ENCODE measurements at regions not wholly inside any gene's neighbourhood (a gene's known extent, or its start where the extent isn't known, plus 50 kb on each side); places are given as distances from the start of the nearest gene placed in this dataset.

DNA sequence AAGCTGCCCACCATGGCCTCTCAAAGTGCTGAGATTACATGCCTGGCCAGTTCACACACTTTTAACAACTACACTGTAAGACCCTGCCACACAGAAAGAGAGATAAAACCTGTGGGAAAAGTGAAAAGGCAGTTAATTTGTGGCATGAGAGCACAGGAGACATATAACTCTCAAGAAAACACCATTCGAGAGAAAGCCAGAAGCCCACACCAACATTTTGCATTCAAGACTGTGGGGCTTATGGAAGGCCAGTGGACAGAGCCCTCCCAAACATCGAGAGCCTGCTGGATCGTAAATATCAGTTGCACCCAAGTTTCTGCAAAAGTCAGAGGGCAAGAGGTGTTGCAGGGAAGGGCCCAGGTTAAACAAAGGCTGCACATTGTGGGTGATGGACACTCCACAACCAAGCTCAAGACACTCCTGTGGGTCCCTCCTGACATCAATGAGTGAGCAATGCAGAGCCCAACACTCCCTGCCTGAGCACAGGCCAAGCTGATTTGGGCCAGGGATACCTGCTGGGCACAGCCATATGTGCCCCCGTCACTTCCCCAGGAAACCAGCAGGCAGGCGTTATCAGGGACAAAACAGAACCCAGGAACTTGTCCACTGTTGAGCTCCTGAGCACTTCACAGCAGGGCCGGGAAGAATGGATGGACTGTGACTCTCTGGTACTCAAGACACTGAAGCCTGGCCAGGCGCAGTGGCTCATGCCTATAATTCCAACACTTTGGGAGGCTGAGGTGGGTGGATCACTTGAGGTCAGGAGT lies 114.4 kb downstream of the ZFP36L2 start:
- FAIRE-seq = no peak
- no peak for DNase-seq (ENCODE audit: extremely low spot score, insufficient read length, low read depth)

- DNase-seq (ENCODE audit: extremely low spot score, insufficient read length, low read depth) = no peak
- no peak for FAIRE-seq
These were observed 115.9 kb downstream of the ZFP36L2 start for GRCh38 chr2:43110442-43110871.

GRCh38 chr2:43109261-43109743 lies 117.1 kb downstream of the ZFP36L2 start:
- DNase-seq (ENCODE audit: extremely low spot score, insufficient read length, low read depth) (no peak), FAIRE-seq (no peak)

GRCh38 chr2:43107679-43108078 lies 118.7 kb downstream of the ZFP36L2 start:
- DNase-seq (ENCODE audit: extremely low spot score, insufficient read length, low read depth) = no peak
- FAIRE-seq = no peak

GRCh38 chr2:43106559-43107527 lies 119.6 kb downstream of the ZFP36L2 start:
- DNase-seq (ENCODE audit: extremely low spot score, insufficient read length, low read depth) (no peak), FAIRE-seq (no peak)

- DNase-seq (ENCODE audit: extremely low spot score, insufficient read length, low read depth) = peak; percentile 50
- FAIRE-seq = peak; percentile 70
These were observed 120.5 kb downstream of the ZFP36L2 start for GRCh38 chr2:43105586-43106558.

DNA sequence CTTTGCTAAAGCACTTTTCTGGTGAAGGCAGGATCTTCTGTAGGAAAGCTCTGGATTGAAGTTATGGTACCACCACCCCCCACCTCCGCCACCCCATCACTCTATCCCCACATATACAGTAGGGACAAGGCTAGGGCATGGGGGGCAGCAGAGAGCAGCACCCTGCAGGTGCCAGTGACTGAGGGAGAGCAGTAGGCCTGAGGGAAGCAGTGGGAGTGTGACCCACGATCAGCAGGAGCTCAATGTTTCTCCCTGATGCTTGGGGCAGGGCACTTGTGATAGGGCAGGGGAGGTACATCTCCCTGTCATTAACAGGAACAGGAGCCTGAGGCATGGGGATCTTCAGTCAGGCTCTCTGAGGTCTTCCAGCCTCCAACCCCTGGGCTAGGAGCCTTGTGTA lies 121.6 kb downstream of the ZFP36L2 start:
- FAIRE-seq (no peak), DNase-seq (ENCODE audit: extremely low spot score, insufficient read length, low read depth) (no peak)

DNA sequence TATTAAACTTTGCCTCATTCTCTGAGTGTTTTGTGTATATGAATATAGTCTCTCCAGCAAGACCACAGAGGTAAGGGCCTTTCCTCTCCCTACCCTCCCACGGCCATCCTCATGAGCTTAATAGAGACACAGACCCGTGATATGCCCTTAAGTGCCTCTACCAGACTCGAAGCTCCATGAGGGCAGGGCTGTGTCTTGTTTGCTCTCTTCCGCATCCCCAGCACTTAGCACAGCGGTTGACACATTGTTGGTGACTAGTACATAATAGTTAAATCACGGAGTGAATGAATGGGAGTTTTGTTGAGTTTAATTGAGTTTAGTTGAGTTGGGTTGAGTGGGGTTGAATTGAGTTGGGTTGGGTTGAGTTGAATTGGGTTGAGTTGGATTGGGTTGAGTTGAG lies 122.3 kb downstream of the ZFP36L2 start:
- no peak for DNase-seq (ENCODE audit: extremely low spot score, insufficient read length, low read depth)
- FAIRE-seq = no peak

- DNase-seq (ENCODE audit: extremely low spot score, insufficient read length, low read depth) = no peak
- no peak for FAIRE-seq
These were observed 123.4 kb downstream of the ZFP36L2 start for GRCh38 chr2:43103093-43103404.

GRCh38 chr2:43102366-43103092 lies 123.9 kb downstream of the ZFP36L2 start:
- FAIRE-seq (no peak), DNase-seq (ENCODE audit: extremely low spot score, insufficient read length, low read depth) (no peak)

DNA sequence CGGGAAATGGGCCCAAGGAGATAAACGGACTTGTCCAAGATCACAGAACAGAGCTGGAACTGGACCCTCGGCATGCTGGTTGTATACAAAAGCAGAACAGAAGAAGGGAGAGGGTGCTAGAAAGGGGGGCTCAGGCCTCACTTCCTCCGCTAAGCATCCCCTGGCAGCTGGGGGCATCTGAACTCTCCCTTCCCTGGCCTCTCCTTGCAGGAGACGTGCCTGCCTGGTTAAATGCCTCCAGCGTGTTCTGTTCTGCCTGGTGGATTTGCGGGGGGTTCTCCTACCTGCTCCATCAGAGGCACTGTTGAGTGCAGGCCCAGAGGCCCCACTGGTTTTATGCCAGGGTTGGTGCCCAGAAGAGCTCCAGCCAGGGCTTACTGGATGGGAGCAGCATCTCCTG lies 124.7 kb downstream of the ZFP36L2 start:
- FAIRE-seq (no peak), DNase-seq (ENCODE audit: extremely low spot score, insufficient read length, low read depth) (no peak)

- DNase-seq (ENCODE audit: extremely low spot score, insufficient read length, low read depth) (no peak), FAIRE-seq (no peak)
These were observed 125.3 kb downstream of the ZFP36L2 start for GRCh38 chr2:43100883-43101662.

DNA sequence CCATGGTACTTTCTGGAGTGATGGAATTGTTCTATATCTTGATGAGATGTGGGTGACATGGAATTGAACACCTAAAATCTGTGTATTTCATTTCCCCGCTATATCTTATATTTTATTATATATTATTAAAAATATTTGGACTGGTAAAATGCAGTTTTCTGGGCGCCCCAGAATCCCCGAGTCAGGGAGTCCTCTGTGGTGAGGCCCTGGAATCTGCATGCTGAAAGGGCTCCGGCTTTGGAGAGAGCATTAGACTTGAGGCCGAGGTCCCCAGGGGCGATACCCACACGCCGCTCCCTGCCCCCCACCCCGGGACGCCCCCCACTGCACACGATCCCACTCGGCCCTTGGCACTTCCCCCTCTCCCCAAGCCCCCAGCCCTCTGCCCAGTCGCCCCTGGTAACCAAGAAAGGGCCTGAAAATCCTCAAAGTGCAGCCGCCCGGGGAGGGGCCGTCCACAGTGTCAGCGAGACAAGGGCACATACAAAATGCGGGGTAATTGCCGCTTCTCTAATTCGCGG lies 126.0 kb downstream of the ZFP36L2 start:
- DNase-seq (ENCODE audit: extremely low spot score, insufficient read length, low read depth) (no peak), FAIRE-seq (no peak)

DNA sequence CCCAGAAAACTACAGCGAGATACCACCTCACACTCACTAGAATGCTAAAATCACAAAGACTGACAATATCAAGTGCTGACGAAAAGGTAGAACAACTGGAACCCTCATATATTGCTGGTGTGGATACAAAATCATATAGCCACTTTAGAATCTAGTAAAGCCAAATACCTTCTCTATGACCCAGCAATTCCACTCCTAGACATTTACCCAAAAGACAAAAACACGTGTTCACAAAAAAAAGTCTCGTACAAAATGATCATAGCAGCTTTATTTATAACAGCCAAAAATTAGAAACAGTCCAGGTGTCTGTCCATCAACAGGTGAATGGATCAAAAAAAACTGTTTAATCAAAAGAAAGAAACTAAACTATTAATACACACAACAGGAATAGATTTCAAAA lies 126.6 kb downstream of the ZFP36L2 start:
- DNase-seq (ENCODE audit: extremely low spot score, insufficient read length, low read depth) (no peak), FAIRE-seq (no peak)

GRCh38 chr2:43098539-43098938 lies 127.9 kb downstream of the ZFP36L2 start:
- FAIRE-seq = no peak

DNA sequence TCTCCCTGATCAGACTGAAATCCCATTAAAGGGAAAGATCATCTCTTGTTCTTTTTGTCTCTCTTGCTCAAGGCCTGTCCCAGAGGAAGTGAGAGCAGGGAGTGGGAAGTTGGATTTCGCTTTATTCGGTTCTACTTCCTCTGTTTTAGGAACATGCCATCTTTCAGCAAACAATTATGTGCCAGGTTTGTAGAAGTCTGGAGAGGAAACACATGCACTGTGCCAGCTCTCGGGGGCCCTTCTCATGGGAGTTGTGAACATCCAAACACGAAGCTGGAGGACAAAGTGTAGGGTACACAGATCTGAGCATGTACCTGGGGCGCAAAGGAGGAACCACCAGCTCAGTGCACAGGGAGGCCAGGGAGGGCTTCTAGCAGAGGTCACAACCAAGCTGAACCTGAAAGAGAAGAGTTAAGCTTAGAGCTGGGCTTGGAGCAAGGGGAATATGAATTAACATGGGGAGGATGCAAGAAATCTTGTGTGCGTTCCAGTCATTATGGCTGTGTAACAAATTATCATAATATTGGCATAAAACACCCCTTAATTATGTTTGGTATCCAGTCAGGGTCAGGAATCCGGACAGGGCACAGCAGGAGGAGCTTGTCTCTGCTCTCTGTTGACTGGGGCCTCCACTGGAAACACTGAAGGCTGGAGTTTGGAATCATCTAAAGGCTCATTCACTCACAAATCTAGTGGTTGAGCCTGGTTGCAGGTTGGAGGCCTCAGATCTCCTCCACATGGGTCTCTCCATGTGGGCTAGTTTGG lies 128.6 kb downstream of the ZFP36L2 start:
- DNase-seq (ENCODE audit: extremely low spot score, insufficient read length, low read depth) (no peak), FAIRE-seq (no peak)

More at GRCh38 chr2:43098539-43098938, 127.9 kb downstream of the ZFP36L2 start:
- no peak for DNase-seq (ENCODE audit: extremely low spot score, insufficient read length, low read depth)

DNA sequence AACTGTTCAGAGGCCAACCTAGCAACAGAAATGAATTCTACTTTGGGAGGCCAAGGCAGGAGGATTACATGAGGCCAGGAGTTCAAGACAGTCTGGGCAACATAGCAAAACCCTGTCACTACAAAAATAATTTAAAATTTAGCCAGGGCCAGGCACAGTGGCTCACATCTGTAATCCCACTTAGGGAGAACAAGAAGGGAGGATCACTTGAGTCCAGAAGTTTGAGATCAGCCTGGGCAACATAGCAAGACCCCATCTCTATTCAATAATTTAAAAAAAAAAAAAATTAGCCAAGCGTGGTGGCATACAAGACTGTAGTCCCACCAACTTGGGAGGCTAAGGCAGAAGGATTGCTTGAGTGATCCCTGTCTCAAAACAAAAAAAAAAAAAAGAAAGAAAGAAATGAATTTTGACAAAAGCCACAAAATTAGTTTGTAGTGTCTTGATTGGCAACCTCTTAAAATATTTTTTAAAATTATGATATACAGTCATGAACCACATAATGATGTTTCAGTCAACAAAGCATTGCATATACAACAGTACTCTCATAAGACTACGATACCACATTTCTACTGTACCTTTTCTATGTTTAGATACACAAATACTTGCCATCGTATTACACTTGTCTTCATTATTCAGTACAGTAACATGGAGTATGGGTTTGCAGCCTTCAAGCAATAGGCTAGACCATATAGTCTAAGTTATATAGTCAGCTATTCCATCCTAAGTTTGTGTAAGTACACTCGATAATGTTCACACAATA lies 130.7 kb downstream of the ZFP36L2 start:
- DNase-seq (ENCODE audit: extremely low spot score, insufficient read length, low read depth) (no peak), FAIRE-seq (no peak)

Measured in GM18507 (cell line).